ENCODE measurements at regions not wholly inside any gene's neighbourhood (a gene's known extent, or its start where the extent isn't known, plus 50 kb on each side); places are given as distances from the start of the nearest gene placed in this dataset.

GRCh38 chr4:72768364-72768763 is 199.3 kb upstream of the ADAMTS3 start (continued):
- TF ChIP-seq REST (IDR thresholded peaks at IDR 0.05; ENCODE audit: borderline replicate concordance) (peak; percentile 18; the same call in 1 of the 2 replicates), REST (CRISPR knock-in tag; IDR thresholded peaks at IDR 0.05; ENCODE audit: low read depth) (no peak), CHD4 (IDR thresholded peaks at IDR 0.05; ENCODE audit: insufficient read depth, insufficient replicate concordance, low read depth, low read length, poor library complexity, severe bottlenecking) (no peak), PTRF (tag; IDR thresholded peaks at IDR 0.05) (no peak), DEAF1 (CRISPR knock-in tag; IDR thresholded peaks at IDR 0.05) (peak; percentile 11; the same call in 1 of the 2 replicates)
